Ovary (tissue), 7 donors: ENCODE measurements at regions not wholly inside any gene's neighbourhood (a gene's known extent, or its start where the extent isn't known, plus 50 kb on each side); places are given as distances from the start of the nearest gene placed in this dataset.

ENCODE experiments used
- DNase-seq, 5 donors: peaks; one replicate each; pipeline ENCODE4 v3.0.0-alpha.2; 2019 to 2020
- H3K27ac ChIP-seq, 2 donors: fragments of 200-600 bp; one replicate each; pipeline versions ENCODE4 v1.5.1 to v1.8.0; 2019 to 2022
- H3K27me3 ChIP-seq: fragments of 200-600 bp; one replicate; pipeline ENCODE4 v1.8.0; 2022
- H3K36me3 ChIP-seq: fragments of 200-600 bp; sonication (generic); one replicate; pipeline ENCODE4 v1.5.1; 2019
- H3K4me1 ChIP-seq: one replicate; pipeline ENCODE4 v1.8.1; 2013; ENCODE audit warnings: mild to moderate bottlenecking, moderate library complexity; ENCODE audit not compliant: insufficient read depth
- H3K4me3 ChIP-seq: fragments of 200-600 bp; sonication (generic); one replicate; pipeline ENCODE4 v1.5.1; 2017
- H3K9me3 ChIP-seq, 2 donors: fragments of 200-600 bp in 1 of 2; sonication (generic) in 1 of 2; one replicate each; pipeline versions ENCODE4 v1.5.1 to v1.8.1; 2013 to 2019; ENCODE audit warnings: mild to moderate bottlenecking in 1 of 2, moderate library complexity in 1 of 2
- CTCF ChIP-seq, 3 donors: fragments of 450-650 bp in 2 of 3; fragments of 200-600 bp in 1 of 3; IDR thresholded peaks; one replicate each; pipeline versions ENCODE4 v1.5.1 to v1.8.0; 2016 to 2022; ENCODE audit warnings: antibody characterized with exemption in 3 of 3, mild to moderate bottlenecking in 1 of 3
- EP300 ChIP-seq: sonication (generic); formaldehyde crosslinking; IDR thresholded peaks from one replicate; pipeline ENCODE4 v1.6.1; 2017; ENCODE audit warnings: antibody characterized with exemption
- POLR2A ChIP-seq: fragments of 450-650 bp; IDR thresholded peaks from one replicate; pipeline ENCODE4 v1.6.1; 2017; ENCODE audit warnings: antibody characterized with exemption, mild to moderate bottlenecking, moderate library complexity
- WGBS, 3 donors: extraction: QIAGEN DNeasy Blood & Tissue Kit in 1 of 3; methylation state at CpG; one replicate each; pipeline versions ENCODE4 v1.1.5 to v1.1.7; 2013 to 2017; 5-methylcytosine and 5-hydroxymethylcytosine counted together
- intact Hi-C, 4 donors: fragments of 100-400 bp; cut with DNase I; formaldehyde crosslinking; loops; one replicate each; pipeline versions ENCODE4 v1.11.0 to v1.15.1; 2022 to 2023
- donor health status: DM: no; HTN: no; CAD: no; lungs with moderate emphysema.
- donor health status: DM: no; HTN: no; CAD: no.
- donor health status: Bipolar disorder and iron deficiency.
- donor health status: DM: no; HTN: no; CAD: no.
- donor health status: DM: yes; HTN: yes; CAD: no.

DNA sequence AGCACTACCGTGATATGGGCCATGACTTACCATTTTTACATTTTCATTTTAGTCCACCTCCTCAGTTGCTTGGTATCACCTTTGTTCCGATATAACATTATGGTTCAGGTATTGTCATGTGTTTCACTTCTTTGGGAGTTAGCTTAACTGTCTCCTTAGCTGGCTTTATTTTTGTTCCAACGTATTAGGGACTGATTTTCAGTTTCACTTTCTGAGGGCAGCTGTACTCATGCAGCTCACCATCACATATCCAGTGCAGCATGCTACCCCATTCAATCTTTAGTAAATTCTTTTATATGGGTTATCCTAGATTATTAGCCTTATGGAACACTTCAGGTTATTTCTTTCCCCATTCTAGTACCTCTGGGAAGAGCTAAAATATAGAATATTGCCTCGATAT is 362.2 kb upstream of the IRAK1BP1 start:
- no peaks in the 10 kb centered on the region for H3K9me3 ChIP-seq
- no peaks in the 10 kb centered on the region for H3K36me3 ChIP-seq
- intact Hi-C loops = no loop called here
- no peak for DNase-seq
- WGBS, 3 donors = 67 to 77% (median 75%) methylated on average over 4 of the region's 4 CpGs
- TF ChIP-seq EP300 = no peak
- TF ChIP-seq POLR2A = no peak
- TF ChIP-seq CTCF (IDR thresholded peaks at IDR 0.05) = no peak
- H3K4me1 ChIP-seq = no peaks in the 10 kb centered on the region
- no peak overlapping the region for H3K27ac ChIP-seq
- H3K4me3 ChIP-seq = no peak overlapping the region
- no peaks in the 10 kb centered on the region for H3K27me3 ChIP-seq

DNA sequence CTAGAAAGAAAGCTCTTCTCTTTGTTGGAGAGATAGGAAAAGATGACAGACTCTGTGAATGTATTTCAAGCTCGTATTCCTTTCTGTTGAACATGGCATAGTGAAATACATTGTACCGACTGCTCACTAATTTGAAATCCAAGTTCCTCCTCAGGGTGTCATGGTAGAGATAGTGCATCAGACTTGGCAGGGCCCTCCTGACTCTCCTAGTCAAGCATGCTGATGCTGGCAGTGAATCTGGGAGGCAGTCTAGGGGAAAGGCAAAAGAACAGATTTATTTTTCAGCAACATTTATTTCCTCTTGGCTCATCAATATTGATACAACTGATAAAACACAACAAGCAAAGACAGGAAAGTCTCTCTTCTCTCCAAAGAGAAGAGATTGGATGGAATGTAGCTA is 356.3 kb upstream of the IRAK1BP1 start:
- no peak overlapping the region for H3K4me3 ChIP-seq
- no peaks in the 10 kb centered on the region for H3K4me1 ChIP-seq
- no peaks in the 10 kb centered on the region for H3K9me3 ChIP-seq
- 73 to 82% (median 82%) methylated on average over 2 of the region's 2 CpGs for WGBS, 3 donors
- TF ChIP-seq POLR2A (no peak), EP300 (no peak), CTCF (IDR thresholded peaks at IDR 0.05) (no peak)
- no peak for DNase-seq
- no peaks in the 10 kb centered on the region for H3K27me3 ChIP-seq
- no peaks in the 10 kb centered on the region for H3K36me3 ChIP-seq
- H3K27ac ChIP-seq = no peak overlapping the region
- intact Hi-C loops = no loop called here

GRCh38 chr6:78513856-78514255 is 353.5 kb upstream of the IRAK1BP1 start:
- H3K36me3 ChIP-seq = no peaks in the 10 kb centered on the region
- WGBS, 3 donors = 59 to 72% (median 64%) methylated on average over 2 of the region's 2 CpGs
- H3K27me3 ChIP-seq = no peaks in the 10 kb centered on the region
- TF ChIP-seq EP300 (no peak), POLR2A (no peak), CTCF (IDR thresholded peaks at IDR 0.05) (no peak)
- H3K4me3 ChIP-seq = no peak overlapping the region
- no peaks in the 10 kb centered on the region for H3K4me1 ChIP-seq
- DNase-seq = no peak
- no peaks in the 10 kb centered on the region for H3K9me3 ChIP-seq
- intact Hi-C loops = no loop called here
- no peak overlapping the region for H3K27ac ChIP-seq

- DNase-seq = no peak
Measured at GRCh38 chr6:78515271-78515670, 352.1 kb upstream of the IRAK1BP1 start.

More at GRCh38 chr6:78515271-78515670, 352.1 kb upstream of the IRAK1BP1 start:
- intact Hi-C loops = no loop called here
- no peaks in the 10 kb centered on the region for H3K36me3 ChIP-seq
- H3K27ac ChIP-seq = no peak overlapping the region
- no peaks in the 10 kb centered on the region for H3K4me1 ChIP-seq
- no peaks in the 10 kb centered on the region for H3K9me3 ChIP-seq
- H3K4me3 ChIP-seq = no peak overlapping the region
- TF ChIP-seq EP300 (no peak), CTCF (IDR thresholded peaks at IDR 0.05) (no peak), POLR2A (no peak)
- WGBS, 3 donors = 54 to 66% (median 61%) methylated on average over 2 of the region's 2 CpGs
- H3K27me3 ChIP-seq = no peaks in the 10 kb centered on the region
